HL-60 (cell line): ENCODE measurements at regions not wholly inside any gene's neighbourhood (a gene's known extent, or its start where the extent isn't known, plus 50 kb on each side); places are given as distances from the start of the nearest gene placed in this dataset.

ENCODE experiments used
- CTCF ChIP-seq: IDR thresholded peaks from one replicate; pipeline ENCODE4 v1.5.1; 2011; ENCODE audit warnings: low read length, control low read depth, inconsistent platforms; ENCODE audit not compliant: insufficient read depth
- POLR2AphosphoS5 ChIP-seq: IDR thresholded peaks from 2 replicates; pipeline ENCODE4 v1.6.1; 2012; ENCODE audit warnings: low read depth
- REST ChIP-seq: IDR thresholded peaks from 2 replicates; pipeline ENCODE4 v1.6.1; 2012; ENCODE audit warnings: low read depth; ENCODE audit not compliant: insufficient replicate concordance

- no peak for TF ChIP-seq REST
- no peak for TF ChIP-seq POLR2AphosphoS5
- no peak for TF ChIP-seq CTCF
Measured at GRCh38 chr10:56599201-56599600, 238.1 kb upstream of the ZWINT start.
